HG02588 (cell line): ENCODE measurements at regions not wholly inside any gene's neighbourhood (a gene's known extent, or its start where the extent isn't known, plus 50 kb on each side); places are given as distances from the start of the nearest gene placed in this dataset.
A peak's percentile ranks its signal among the peaks of the same experiment; 100 is the strongest.
"Not testable (repeated sequence)": the region's sequence is repeated elsewhere in the genome, so short reads cannot be mapped to it uniquely, and the experiment has no call there.

Source experiments
- ATAC-seq: cut with Tn5 transposase; IDR thresholded peaks from one replicate; pipeline ENCODE4 v1.9.1; 2021; ENCODE audit warnings: mild to moderate bottlenecking, moderate library complexity; ENCODE audit not compliant: unreplicated experiment

- ATAC-seq, result not testable (repeated sequence)
These were observed 62.8 kb downstream of the ARHGAP11B start for GRCh38 chr15:30688684-30689083.

GRCh38 chr15:30690153-30690552 lies 64.2 kb downstream of the ARHGAP11B start:
- ATAC-seq, result not testable (repeated sequence)

DNA sequence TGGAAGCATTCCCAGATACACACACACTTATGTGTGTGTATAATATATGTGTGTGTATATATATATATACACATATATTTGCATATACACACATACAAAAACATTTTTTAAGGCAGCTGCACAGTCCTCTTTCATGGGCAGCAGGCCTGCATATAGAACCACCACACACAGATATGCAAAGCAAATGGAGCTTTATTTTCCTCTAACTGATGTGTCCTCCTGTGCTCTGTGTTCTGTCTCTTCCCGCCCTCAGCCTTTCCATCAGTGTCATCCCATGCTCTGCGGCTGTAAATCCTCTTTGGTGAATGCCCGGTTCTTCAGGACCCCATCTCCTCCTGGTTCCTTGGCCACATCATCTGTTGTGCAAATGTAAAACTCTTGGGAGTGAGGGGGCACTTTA lies 69.9 kb downstream of the ARHGAP11B start:
- ATAC-seq, result not testable (repeated sequence)

- ATAC-seq, result peak; percentile 86
These were observed 70.7 kb downstream of the ARHGAP11B start for GRCh38 chr15:30696439-30697314.

GRCh38 chr15:30697315-30697685 lies 71.4 kb downstream of the ARHGAP11B start:
- peak; percentile 54 for ATAC-seq

- not testable (repeated sequence) for ATAC-seq
These were observed 74.2 kb downstream of the ARHGAP11B start for GRCh38 chr15:30700006-30700597.

DNA sequence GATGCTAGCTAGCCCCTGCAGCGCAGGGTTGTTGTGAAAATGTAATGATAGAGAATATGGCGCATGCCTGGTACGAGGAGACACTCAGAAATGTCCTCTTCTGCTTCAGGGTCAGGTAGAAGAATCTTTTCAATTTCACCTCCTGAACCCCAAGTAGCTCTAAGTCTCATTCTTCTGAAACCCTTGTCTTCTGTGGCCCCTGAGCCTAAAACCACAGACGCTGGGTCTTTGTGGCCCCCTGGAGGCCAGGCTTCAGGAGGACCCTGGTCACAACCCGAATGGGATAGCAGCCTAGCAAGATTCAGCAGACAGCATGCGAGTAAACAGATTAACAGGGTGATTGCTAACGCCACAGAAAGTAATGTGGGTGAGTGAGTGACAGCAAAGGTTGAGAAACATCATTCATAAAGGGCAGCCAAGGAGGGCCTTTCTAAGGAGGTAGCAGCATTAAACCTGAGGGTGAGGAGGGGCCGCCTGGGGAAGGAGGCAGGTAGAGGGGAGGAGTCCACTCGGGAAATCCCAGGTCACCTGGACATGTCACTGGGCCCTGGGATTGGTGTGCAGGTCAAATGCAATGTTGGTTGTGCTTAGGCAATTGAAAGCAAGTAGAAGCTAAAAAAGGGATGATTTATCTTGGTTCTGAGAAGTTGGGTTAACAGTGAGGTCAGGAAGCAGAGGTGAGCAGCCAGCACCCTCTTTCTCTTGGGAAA lies 82.2 kb downstream of the ARHGAP11B start:
- not testable (repeated sequence) for ATAC-seq

DNA sequence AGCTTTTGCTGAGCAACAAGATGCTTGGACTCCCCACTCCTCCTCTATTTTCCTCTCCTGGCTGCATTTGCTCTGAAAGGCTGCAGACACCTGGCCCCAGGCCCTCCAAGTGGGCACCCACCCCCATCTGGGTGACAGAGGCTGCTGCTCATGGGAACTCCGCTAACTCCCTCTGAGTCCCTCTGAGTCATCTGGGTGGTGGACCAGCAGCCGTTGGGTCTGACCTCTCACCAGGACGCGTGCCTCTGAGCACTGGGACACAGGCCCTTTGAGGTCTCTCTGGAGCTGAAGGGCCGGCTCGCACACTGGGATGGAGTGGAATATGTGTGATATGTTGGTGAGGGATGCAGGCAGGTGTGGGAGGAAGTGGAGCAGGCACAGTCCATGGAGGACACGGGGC lies 82.9 kb downstream of the ARHGAP11B start:
- not testable (repeated sequence) for ATAC-seq

GRCh38 chr15:30718038-30718643 lies 92.2 kb downstream of the ARHGAP11B start:
- not testable (repeated sequence) for ATAC-seq

DNA sequence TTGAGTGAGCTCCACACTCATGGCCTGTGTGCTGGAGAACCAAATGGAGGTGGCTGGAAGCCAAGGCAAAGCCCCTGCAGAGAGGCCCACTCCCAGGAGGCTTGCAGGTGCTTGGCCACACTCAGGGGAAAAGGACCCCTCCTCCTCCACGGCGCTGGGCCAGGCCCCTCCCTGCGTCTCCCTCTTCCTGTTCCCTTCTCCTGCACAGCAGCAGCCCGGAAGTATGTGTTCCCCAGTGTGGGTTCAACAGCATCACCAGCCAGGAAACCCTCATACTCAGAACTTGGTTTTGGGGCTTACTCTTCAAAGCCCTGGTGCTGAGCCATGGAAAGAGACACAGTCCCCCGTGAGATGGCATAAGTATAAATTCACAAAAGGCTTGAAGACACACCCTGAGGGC lies 93.4 kb downstream of the ARHGAP11B start:
- not testable (repeated sequence) for ATAC-seq

DNA sequence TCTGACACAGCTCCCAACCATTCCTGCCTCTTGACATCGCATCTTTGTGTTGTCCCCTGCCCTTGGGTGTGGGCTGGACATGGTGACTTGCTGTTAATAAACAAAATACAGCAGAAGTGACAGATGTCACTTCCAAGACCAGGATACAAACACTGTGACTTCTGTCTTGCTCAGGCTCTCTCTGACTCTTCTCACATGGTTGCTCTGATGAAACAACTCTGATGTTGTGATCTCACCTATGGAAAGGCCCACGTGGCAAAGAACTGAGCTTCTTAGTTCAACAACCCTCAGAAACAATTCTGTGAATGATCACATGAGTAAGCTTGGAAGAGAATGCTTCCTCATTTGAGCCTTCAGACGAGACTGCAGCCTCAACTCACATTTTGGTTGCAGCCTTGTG lies 94.9 kb downstream of the ARHGAP11B start:
- ATAC-seq, result not testable (repeated sequence)

DNA sequence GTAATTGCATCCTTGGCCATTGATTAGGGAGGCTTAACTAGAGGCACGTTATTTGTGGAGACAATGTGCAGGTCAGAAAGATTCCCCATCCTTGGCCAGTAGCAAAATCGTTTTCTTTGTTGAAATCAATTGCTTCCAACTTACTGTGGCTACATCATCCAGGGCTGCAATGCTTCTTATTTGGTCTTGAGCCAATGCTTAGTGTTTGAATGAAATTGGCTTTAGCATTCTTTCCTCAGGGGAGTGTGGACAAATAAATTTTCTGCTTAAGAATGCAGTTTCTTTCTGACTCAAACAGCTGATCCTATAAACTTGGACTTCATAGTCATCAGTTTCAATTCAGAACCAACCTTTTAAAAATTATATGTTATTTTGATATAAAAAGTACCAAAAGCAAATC lies 95.6 kb downstream of the ARHGAP11B start:
- not testable (repeated sequence) for ATAC-seq

DNA sequence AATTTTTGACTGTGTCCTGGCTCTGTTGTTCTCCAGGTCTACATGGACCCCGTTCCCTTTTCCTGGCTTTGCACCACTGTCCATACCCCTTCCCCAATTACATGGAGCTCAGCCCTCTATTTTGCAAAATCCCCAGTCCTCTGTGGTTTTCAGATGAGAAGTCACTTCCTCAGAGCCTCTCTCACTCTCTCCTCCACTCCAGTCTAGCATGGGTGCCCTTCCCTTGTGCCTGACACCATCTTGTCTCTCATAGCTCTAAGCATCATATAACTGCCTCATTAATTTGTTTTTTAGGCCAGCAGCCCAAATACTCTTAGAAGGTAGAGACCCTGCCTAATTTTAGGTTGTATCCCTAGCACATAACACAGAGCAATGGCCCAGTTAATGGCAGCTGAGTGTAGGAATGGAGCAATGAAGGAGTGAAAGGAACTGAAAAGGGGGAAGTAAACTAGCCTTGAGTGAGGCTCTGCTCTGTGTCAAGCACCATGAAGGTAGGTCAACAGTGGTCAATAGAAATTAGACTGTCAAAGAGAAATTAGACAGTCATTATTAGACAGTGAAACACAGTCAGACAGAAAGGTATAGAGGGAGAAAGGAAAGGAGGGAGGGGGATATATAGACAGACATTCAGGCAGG lies 97.7 kb downstream of the ARHGAP11B start:
- not testable (repeated sequence) for ATAC-seq

- not testable (repeated sequence) for ATAC-seq
These were observed 104.1 kb downstream of the ARHGAP11B start for GRCh38 chr15:30729880-30730590.

DNA sequence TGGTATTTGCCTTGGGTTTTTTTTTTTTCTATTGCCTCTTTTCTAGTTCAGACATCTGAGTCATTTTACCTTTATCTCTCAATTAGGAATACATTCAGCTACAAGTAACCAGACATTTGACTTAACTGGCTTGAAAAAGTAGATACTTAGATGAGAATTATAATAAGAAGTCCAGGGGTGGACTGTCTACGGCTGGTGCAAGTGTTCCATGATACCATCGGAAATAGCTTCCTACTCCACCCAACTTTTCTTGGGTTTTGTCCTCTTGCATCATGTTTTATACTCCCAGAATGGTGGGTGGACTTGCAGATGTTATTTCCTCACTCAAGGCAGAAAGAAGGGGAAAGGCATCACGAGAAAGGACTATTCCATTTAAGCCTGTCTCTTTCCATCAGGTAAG lies 104.7 kb downstream of the ARHGAP11B start:
- not testable (repeated sequence) for ATAC-seq

GRCh38 chr15:30732100-30732499 lies 106.2 kb downstream of the ARHGAP11B start:
- ATAC-seq, result not testable (repeated sequence)

GRCh38 chr15:30735884-30736564 lies 110.1 kb downstream of the ARHGAP11B start:
- not testable (repeated sequence) for ATAC-seq

- not testable (repeated sequence) for ATAC-seq
These were observed 116.9 kb downstream of the ARHGAP11B start for GRCh38 chr15:30742796-30743195.

- not testable (repeated sequence) for ATAC-seq
These were observed 123.1 kb downstream of the ARHGAP11B start for GRCh38 chr15:30749048-30749447.
